ENCODE measurements at regions not wholly inside any gene's neighbourhood (a gene's known extent, or its start where the extent isn't known, plus 50 kb on each side); places are given as distances from the start of the nearest gene placed in this dataset.
"Not testable (repeated sequence)": the region's sequence is repeated elsewhere in the genome, so short reads cannot be mapped to it uniquely, and the experiment has no call there.

- H3K9me3 Mint-ChIP-seq; H3K4me1 Mint-ChIP-seq (ENCODE audit: low read depth); H3K27me3 Mint-ChIP-seq; H3K36me3 Mint-ChIP-seq (ENCODE audit: low read depth); H3K4me3 Mint-ChIP-seq; intact Hi-C loops (cut with micrococcal nuclease); H3K27ac Mint-ChIP-seq: not testable (repeated sequence)
Measured at GRCh38 chr21:6506167-6506894, 4015.1 kb upstream of the TPTE start.

- H3K36me3 Mint-ChIP-seq (ENCODE audit: low read depth); H3K4me3 Mint-ChIP-seq; H3K27me3 Mint-ChIP-seq; H3K9me3 Mint-ChIP-seq; intact Hi-C loops (cut with micrococcal nuclease); H3K4me1 Mint-ChIP-seq (ENCODE audit: low read depth); H3K27ac Mint-ChIP-seq: not testable (repeated sequence)
Measured at GRCh38 chr21:6507632-6508031, 4013.8 kb upstream of the TPTE start.

GRCh38 chr21:6521777-6522176 lies 3999.6 kb upstream of the TPTE start:
- H3K9me3 Mint-ChIP-seq; intact Hi-C loops (cut with micrococcal nuclease); H3K4me3 Mint-ChIP-seq; H3K36me3 Mint-ChIP-seq (ENCODE audit: low read depth); H3K27me3 Mint-ChIP-seq; H3K4me1 Mint-ChIP-seq (ENCODE audit: low read depth); H3K27ac Mint-ChIP-seq: not testable (repeated sequence)

- H3K27me3 Mint-ChIP-seq; H3K4me1 Mint-ChIP-seq (ENCODE audit: low read depth); H3K4me3 Mint-ChIP-seq; H3K27ac Mint-ChIP-seq; intact Hi-C loops (cut with micrococcal nuclease); H3K36me3 Mint-ChIP-seq (ENCODE audit: low read depth); H3K9me3 Mint-ChIP-seq: not testable (repeated sequence)
Measured at GRCh38 chr21:6526213-6526612, 3995.2 kb upstream of the TPTE start.

- H3K4me1 Mint-ChIP-seq (ENCODE audit: low read depth); H3K4me3 Mint-ChIP-seq; H3K9me3 Mint-ChIP-seq; H3K36me3 Mint-ChIP-seq (ENCODE audit: low read depth); intact Hi-C loops (cut with micrococcal nuclease); H3K27me3 Mint-ChIP-seq; H3K27ac Mint-ChIP-seq: not testable (repeated sequence)
Measured at GRCh38 chr21:6530655-6531054, 3990.7 kb upstream of the TPTE start.

GRCh38 chr21:6533261-6533660 lies 3988.1 kb upstream of the TPTE start:
- H3K9me3 Mint-ChIP-seq; H3K27me3 Mint-ChIP-seq; intact Hi-C loops (cut with micrococcal nuclease); H3K36me3 Mint-ChIP-seq (ENCODE audit: low read depth); H3K4me1 Mint-ChIP-seq (ENCODE audit: low read depth); H3K4me3 Mint-ChIP-seq; H3K27ac Mint-ChIP-seq: not testable (repeated sequence)

GRCh38 chr21:6538320-6538719 lies 3983.1 kb upstream of the TPTE start:
- H3K36me3 Mint-ChIP-seq (ENCODE audit: low read depth); H3K4me3 Mint-ChIP-seq; intact Hi-C loops (cut with micrococcal nuclease); H3K9me3 Mint-ChIP-seq; H3K27ac Mint-ChIP-seq; H3K4me1 Mint-ChIP-seq (ENCODE audit: low read depth); H3K27me3 Mint-ChIP-seq: not testable (repeated sequence)

- H3K36me3 Mint-ChIP-seq (ENCODE audit: low read depth); H3K9me3 Mint-ChIP-seq; intact Hi-C loops (cut with micrococcal nuclease); H3K4me1 Mint-ChIP-seq (ENCODE audit: low read depth); H3K4me3 Mint-ChIP-seq; H3K27me3 Mint-ChIP-seq; H3K27ac Mint-ChIP-seq: not testable (repeated sequence)
Measured at GRCh38 chr21:6539688-6540087, 3981.7 kb upstream of the TPTE start.

- H3K9me3 Mint-ChIP-seq; H3K4me3 Mint-ChIP-seq; H3K27me3 Mint-ChIP-seq; intact Hi-C loops (cut with micrococcal nuclease); H3K36me3 Mint-ChIP-seq (ENCODE audit: low read depth); H3K27ac Mint-ChIP-seq; H3K4me1 Mint-ChIP-seq (ENCODE audit: low read depth): not testable (repeated sequence)
Measured at GRCh38 chr21:6541036-6541435, 3980.3 kb upstream of the TPTE start.

- H3K27ac Mint-ChIP-seq; intact Hi-C loops (cut with micrococcal nuclease); H3K27me3 Mint-ChIP-seq; H3K36me3 Mint-ChIP-seq (ENCODE audit: low read depth); H3K4me1 Mint-ChIP-seq (ENCODE audit: low read depth); H3K9me3 Mint-ChIP-seq; H3K4me3 Mint-ChIP-seq: not testable (repeated sequence)
Measured at GRCh38 chr21:6545288-6545687, 3976.1 kb upstream of the TPTE start.

GRCh38 chr21:6551045-6551444 lies 3970.3 kb upstream of the TPTE start:
- intact Hi-C loops (cut with micrococcal nuclease); H3K4me1 Mint-ChIP-seq (ENCODE audit: low read depth); H3K36me3 Mint-ChIP-seq (ENCODE audit: low read depth); H3K9me3 Mint-ChIP-seq; H3K4me3 Mint-ChIP-seq; H3K27ac Mint-ChIP-seq; H3K27me3 Mint-ChIP-seq: not testable (repeated sequence)

GRCh38 chr21:6553505-6554376 lies 3967.6 kb upstream of the TPTE start:
- H3K4me3 Mint-ChIP-seq; H3K36me3 Mint-ChIP-seq (ENCODE audit: low read depth); H3K9me3 Mint-ChIP-seq; H3K27ac Mint-ChIP-seq; H3K4me1 Mint-ChIP-seq (ENCODE audit: low read depth); H3K27me3 Mint-ChIP-seq; intact Hi-C loops (cut with micrococcal nuclease): not testable (repeated sequence)

- H3K9me3 Mint-ChIP-seq = not testable (repeated sequence)
Measured at GRCh38 chr21:6554377-6554864, 3967.0 kb upstream of the TPTE start.

GRCh38 chr21:6556516-6556915 lies 3964.9 kb upstream of the TPTE start:
- H3K9me3 Mint-ChIP-seq; H3K27ac Mint-ChIP-seq; H3K27me3 Mint-ChIP-seq; intact Hi-C loops (cut with micrococcal nuclease); H3K4me1 Mint-ChIP-seq (ENCODE audit: low read depth); H3K4me3 Mint-ChIP-seq; H3K36me3 Mint-ChIP-seq (ENCODE audit: low read depth): not testable (repeated sequence)

More at GRCh38 chr21:6554377-6554864, 3967.0 kb upstream of the TPTE start:
- H3K4me3 Mint-ChIP-seq; H3K27ac Mint-ChIP-seq; intact Hi-C loops (cut with micrococcal nuclease); H3K4me1 Mint-ChIP-seq (ENCODE audit: low read depth); H3K27me3 Mint-ChIP-seq; H3K36me3 Mint-ChIP-seq (ENCODE audit: low read depth): not testable (repeated sequence)

GRCh38 chr21:6557415-6557814 lies 3964.0 kb upstream of the TPTE start:
- H3K4me3 Mint-ChIP-seq; H3K9me3 Mint-ChIP-seq; H3K36me3 Mint-ChIP-seq (ENCODE audit: low read depth); H3K27me3 Mint-ChIP-seq; H3K4me1 Mint-ChIP-seq (ENCODE audit: low read depth); intact Hi-C loops (cut with micrococcal nuclease); H3K27ac Mint-ChIP-seq: not testable (repeated sequence)

Measured in dendritic cell treated with granulocyte-macrophage colony-stimulating factor and Interleukin-4, amounts not matched to agents 40 ng/mL and 50 ng/mL, for 4 days (primary cell).